EL (cell line): ENCODE measurements at regions not wholly inside any gene's neighbourhood (a gene's known extent, or its start where the extent isn't known, plus 50 kb on each side); places are given as distances from the start of the nearest gene placed in this dataset.
"Not testable (repeated sequence)": the region's sequence is repeated elsewhere in the genome, so short reads cannot be mapped to it uniquely, and the experiment has no call there.

Experiments used
- DNase-seq: peaks from one replicate; pipeline ENCODE4 v3.0.0-alpha.2; 2016

GRCh38 chr6:76491376-76491775 is 418.9 kb upstream of the IMPG1 start:
- not testable (repeated sequence) for DNase-seq

GRCh38 chr6:76490456-76490855 is 418.0 kb upstream of the IMPG1 start:
- DNase-seq = no peak

- DNase-seq = no peak
These were observed 408.6 kb upstream of the IMPG1 start for GRCh38 chr6:76481101-76481500.

GRCh38 chr6:76472858-76473257 is 400.4 kb upstream of the IMPG1 start:
- no peak for DNase-seq

GRCh38 chr6:76466286-76466685 is 393.8 kb upstream of the IMPG1 start:
- no peak for DNase-seq

GRCh38 chr6:76465410-76465809 is 392.9 kb upstream of the IMPG1 start:
- no peak for DNase-seq

GRCh38 chr6:76453270-76453669 is 380.8 kb upstream of the IMPG1 start:
- no peak for DNase-seq

GRCh38 chr6:76451926-76452709 is 379.7 kb upstream of the IMPG1 start:
- no peak for DNase-seq

GRCh38 chr6:76448109-76448508 is 375.6 kb upstream of the IMPG1 start:
- DNase-seq = no peak

- no peak for DNase-seq
These were observed 369.4 kb upstream of the IMPG1 start for GRCh38 chr6:76441875-76442274.

- DNase-seq = no peak
These were observed 367.3 kb upstream of the IMPG1 start for GRCh38 chr6:76439811-76440210.

- no peak for DNase-seq
These were observed 366.3 kb upstream of the IMPG1 start for GRCh38 chr6:76438768-76439167.

GRCh38 chr6:76435174-76435573 is 362.7 kb upstream of the IMPG1 start:
- no peak for DNase-seq

- DNase-seq = no peak
These were observed 350.2 kb upstream of the IMPG1 start for GRCh38 chr6:76422511-76423213.

GRCh38 chr6:76420094-76420493 is 347.6 kb upstream of the IMPG1 start:
- no peak for DNase-seq

GRCh38 chr6:76418560-76419223 is 346.2 kb upstream of the IMPG1 start:
- DNase-seq = no peak

- DNase-seq = no peak
These were observed 344.6 kb upstream of the IMPG1 start for GRCh38 chr6:76416821-76417605.

- DNase-seq = no peak
These were observed 330.6 kb upstream of the IMPG1 start for GRCh38 chr6:76403064-76403463.

- no peak for DNase-seq
These were observed 325.5 kb upstream of the IMPG1 start for GRCh38 chr6:76397966-76398365.

GRCh38 chr6:76382201-76382600 is 309.7 kb upstream of the IMPG1 start:
- no peak for DNase-seq

GRCh38 chr6:76381612-76382011 is 309.1 kb upstream of the IMPG1 start:
- no peak for DNase-seq

- peak; percentile 1 for DNase-seq
These were observed 278.8 kb upstream of the IMPG1 start for GRCh38 chr6:76351275-76351674.

GRCh38 chr6:76347539-76347938 is 275.1 kb upstream of the IMPG1 start:
- DNase-seq = no peak
